HG02938 (cell line): ENCODE measurements at regions not wholly inside any gene's neighbourhood (a gene's known extent, or its start where the extent isn't known, plus 50 kb on each side); places are given as distances from the start of the nearest gene placed in this dataset.
"Not testable (repeated sequence)": the region's sequence is repeated elsewhere in the genome, so short reads cannot be mapped to it uniquely, and the experiment has no call there.

Experiments
- ATAC-seq: cut with Tn5 transposase; IDR thresholded peaks from one replicate; pipeline ENCODE4 v1.9.1; 2021; ENCODE audit warnings: mild to moderate bottlenecking, moderate library complexity; ENCODE audit not compliant: unreplicated experiment

DNA sequence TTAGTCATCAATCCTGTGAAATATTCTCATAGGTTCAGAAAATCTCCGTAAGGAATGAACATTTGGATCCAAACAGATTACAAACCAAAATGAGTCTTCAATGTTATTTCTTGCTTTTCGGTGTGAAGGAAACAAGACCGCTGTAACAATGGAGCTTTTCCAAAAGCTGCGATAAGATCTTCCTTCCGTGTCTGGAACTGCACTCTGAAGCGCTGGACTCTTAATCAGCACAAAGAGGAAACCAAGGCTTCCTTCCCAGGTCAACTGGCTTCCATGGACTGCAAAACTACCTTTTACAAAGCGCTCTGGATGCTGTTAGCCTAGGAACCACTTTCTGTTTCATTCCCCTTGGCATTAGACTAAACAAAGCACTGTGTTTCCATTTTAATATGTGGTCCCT, 137.9 kb upstream of the BASP1 start:
- ATAC-seq = no peak

DNA sequence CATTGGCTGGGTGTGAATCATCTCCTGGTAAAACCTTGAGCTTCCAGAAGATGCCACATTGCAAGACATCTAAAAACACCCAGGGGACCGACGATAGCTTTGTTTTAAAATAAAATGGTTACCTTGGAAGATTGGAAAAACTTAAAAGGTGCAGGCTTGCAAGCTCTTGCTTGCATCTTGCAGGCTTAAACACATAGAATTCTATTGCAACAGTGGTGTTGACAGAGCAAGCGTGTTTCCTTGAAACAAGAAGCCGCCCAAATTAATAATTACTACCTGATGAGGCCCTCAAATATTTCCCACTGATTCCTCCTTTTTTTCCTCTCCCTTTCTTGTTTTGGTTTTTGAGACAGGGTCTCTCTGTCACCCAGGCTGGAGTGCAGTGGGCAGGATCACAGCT, 137.1 kb upstream of the BASP1 start:
- ATAC-seq = no peak

DNA sequence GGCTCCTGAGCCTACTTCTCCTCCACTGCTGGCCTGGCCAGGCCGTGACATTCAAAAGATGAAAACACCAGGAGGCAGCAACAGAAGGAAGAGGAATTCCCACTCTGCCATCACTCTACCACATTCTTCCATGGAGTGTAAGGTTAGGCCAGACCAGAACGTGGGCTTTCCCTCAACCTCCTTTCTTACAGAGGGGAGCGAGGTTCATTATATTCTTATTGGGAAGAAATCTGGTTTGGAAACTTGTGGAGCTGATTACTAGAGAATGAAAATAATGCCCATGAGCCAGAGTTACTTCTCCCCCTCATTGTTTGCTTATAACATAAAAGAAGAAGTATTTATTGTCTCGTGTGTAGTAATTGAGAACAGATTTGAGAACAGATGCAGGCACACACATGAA, 136.3 kb upstream of the BASP1 start:
- no peak for ATAC-seq

DNA sequence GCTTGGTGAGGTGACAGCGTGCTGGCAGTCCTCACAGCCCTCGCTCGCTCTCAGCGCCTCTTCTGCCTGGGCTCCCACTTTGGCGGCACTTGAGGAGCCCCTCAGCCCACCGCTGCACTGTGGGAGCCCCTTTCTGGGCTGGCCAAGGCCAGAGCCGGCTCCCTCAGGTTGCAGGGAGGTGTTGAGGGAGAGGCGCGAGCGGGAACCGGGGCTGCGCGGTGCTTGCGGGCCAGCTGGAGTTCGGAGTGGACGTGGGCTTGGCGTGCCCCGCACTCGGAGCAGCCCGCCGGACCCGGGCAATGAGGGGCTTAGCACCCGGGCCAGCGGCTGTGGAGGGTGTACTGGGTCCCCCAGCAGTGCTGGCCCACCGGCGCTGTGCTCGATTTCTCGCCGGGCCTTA, 134.2 kb upstream of the BASP1 start:
- not testable (repeated sequence) for ATAC-seq

DNA sequence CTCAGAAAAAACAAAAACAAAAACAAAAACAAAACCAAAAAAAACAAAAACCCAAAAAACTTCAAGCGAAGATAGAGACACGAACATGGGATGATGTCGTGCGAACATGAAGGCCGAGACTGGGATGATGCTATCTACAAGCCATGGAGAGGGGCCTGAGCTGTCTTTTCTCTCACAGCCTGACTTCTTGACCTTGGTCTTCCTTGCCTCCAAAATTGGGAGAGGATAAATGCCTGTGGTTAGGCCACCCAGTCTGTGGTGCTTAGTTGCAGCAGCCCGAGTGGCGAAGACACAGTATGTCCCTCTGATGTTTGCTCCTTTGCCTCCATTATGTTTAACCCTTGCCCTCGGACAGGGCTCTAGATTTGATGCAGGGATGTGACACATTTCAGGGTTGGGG, 130.4 kb upstream of the BASP1 start:
- ATAC-seq = no peak

DNA sequence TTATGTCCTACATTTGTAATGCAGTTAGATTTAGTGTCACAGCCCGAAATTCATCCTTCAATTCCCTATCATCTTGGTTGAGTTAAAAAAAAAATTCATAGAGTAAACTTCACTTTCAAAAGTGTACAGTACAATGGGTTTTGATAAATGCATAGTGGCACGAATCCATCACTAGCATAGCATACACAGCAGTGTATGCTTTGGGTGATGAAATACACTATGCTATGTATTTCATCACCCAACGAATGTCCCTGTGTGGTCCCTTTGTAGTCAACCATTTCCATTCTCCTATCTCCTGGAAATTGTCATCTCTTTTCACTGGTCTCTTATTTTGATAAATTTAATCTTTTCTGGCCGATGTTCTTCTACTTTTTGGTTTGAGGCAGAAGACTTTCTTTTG, 129.4 kb upstream of the BASP1 start:
- no peak for ATAC-seq

DNA sequence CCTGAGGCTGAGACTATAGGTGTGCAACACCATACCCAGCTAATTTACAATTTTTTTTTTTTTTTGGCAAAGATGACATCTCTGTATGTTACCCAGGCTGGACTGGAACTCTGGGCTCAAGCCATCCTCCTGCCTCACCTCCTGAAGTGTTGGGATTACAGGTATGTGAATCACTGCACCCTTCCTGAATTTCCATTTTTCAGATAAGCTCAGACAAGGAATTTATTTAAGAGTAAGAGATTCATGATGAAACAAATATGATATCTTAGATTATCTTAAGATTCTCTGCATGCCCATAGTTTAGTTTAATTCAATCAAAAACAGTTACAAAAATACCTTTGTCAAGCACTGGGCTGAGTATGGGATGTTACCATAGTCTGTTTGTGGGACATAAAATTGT, 128.4 kb upstream of the BASP1 start:
- no peak for ATAC-seq

DNA sequence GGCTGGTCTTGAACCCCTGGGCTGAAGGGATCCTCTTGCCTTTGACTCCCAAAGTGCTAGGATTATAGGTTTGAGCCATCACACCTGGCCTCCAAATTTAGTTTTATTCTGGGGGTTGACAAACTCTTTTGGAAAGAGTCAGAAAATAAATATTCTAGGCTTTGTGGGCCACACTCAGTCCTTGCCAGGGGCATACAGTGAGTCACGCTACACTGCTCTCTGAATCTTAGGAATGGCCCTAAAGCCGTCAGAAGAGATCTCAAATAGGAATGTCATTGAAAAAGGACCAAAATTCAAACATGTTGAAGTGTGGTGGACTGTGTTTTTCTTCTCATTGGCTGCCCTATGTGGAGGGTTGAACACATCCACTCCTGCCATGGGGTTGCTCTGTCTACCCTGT, 127.7 kb upstream of the BASP1 start:
- no peak for ATAC-seq

DNA sequence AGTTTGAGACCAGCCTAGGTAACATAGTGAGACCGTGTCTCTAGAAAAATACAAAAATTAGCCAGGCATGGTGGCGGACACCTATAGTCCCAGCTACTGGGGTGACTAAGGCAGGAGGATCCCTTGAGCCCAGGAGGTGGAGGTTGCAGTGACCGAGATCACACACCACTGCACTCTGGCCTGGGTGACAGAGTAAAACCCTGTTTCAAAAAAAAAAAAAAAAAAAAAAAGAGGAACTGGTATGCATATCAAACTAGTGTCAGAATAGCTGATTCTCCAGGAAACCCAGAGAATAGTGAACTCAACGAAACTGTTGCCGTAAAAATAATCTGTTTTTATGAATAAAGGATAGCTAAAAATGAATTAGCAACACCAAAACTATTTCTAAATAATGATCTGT, 126.6 kb upstream of the BASP1 start:
- no peak for ATAC-seq

DNA sequence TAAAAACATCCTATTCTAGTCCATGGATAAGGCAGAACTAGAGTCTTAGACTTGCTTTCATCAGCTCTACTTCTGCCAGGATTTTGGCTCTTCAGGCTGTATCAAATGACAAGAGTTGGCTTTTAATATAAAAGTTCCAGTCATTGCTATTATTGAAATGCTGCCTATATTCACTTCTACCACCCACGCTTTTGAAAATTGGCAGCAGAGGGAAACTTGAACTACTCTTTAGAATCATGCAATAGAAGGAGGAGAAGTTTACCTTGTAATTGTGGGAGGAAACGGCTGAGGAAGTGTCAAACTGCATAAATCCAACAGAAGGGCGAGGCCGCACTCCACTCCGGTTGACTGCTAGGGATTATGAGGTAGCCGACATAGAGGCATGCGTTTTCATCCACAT, 122.6 kb upstream of the BASP1 start:
- ATAC-seq = no peak

DNA sequence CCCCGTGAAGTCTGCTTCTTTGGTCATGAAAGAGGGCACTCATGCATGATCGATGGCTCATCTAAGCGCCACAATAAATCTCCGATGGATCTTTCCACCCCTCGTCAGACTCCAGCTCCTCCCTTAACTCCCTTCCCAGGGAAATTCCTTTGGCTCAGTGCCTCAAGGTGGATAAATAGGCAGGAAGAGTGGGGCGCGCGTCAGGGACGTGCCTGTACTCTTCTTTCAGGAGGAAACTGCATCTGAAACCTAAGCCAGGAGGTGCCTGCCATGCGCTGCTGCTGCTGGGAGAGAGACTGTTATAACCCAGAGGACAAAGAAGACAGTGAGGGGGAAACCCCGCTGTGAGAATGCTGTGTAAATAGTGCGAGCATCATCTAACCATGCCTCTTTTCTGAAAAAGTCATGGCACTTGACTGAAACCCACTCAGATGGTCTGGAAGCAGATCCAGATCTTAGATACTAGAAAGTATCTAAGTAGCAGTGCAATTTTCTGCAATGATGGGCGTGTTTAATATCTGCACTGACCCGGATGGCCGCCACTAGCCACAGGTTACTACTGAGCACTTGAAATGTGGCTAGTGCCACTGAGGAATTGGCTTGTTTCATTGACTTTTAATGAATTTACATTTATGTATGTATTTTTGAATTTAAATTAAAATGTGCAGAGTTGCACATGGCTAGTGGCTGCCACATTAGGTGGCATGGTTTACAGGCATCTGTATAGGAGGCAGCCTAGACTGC, 120.3 kb upstream of the BASP1 start:
- ATAC-seq = no peak

DNA sequence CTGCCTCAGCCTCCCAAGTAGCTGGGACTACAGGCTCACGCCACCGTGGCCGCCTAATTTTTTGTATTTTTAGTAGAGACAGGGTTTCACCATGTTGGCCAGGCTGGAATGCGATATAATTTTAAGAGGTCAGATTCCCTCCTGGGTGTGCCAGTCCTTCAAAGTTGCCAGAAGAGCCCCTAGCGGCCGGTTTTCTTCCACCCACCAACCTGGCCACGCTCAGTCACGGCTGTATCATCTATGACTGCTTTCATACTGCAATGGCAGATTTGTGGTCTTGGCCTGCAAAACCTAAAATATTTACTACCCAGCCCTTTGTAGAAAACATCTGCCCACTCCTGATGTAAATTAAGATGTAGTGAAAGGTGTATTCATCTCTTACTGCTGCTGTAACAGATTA, 117.5 kb upstream of the BASP1 start:
- no peak for ATAC-seq

DNA sequence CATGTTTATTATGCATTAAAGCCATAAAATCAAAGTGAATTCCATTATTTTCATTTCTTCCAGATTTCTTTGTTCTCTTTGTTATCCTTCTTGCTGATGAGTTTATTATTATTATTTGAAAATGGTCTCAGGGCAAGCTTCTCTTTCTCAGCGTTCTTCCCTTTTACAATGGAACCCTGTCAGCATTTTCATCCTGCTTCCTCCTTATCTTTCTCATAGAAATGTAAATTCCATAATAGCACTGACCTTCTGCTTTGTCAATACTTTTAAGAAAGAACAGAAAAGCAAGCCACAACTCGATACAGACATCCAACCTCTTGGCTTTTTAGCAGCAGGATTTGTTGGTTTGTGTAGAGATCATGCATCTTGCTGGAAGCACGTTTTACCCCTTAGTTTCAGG, 114.0 kb upstream of the BASP1 start:
- no peak for ATAC-seq

DNA sequence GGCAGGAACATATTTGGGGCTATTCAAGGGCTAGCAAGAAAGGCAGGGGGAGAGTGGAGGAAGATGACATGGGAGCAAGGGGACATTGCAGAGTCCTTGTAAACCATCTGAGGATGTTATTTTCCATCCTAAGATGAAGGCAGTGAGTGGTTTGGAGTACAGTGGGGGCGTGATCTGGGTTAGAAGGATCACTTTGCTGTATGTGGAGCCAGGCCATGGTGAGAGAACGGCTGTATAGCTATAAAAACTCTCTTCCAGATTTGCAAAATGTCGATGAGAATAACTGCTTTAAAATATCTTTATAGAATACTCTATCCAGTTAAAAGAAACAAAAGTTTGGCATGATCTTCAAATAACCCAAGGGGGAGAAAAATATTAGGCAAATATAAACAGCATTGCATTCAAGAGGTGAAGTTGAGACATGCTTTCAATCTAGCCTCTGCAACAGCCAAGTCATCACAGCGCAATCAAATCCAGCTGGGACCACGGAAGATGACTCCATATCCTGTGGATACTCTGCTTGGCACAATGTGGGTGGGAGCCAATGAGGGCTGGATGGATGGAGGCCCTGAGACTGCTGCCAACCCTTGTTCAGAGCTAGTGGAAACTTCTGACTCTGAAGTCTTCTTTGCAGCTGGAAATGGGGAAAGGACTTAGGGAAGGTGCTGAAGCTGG, 111.5 kb upstream of the BASP1 start:
- no peak for ATAC-seq

DNA sequence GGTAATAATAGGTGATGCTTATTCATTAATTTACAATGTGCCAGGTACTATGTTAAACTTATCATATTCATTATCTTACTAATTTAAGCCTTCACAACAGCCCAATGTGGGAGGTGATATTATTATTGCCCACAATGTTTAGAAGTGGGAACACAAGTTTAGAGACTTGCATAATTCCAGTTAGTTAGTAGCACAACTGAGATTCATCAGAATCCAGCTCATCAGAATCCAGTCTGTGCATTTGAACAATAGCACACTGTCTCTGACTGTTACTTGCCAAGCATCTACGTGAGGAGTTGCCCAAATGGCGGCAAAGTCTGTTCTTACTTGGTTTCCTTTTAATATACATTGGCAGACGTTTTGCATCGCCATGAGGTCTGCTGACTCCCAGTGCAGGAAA, 110.9 kb upstream of the BASP1 start:
- ATAC-seq = no peak

DNA sequence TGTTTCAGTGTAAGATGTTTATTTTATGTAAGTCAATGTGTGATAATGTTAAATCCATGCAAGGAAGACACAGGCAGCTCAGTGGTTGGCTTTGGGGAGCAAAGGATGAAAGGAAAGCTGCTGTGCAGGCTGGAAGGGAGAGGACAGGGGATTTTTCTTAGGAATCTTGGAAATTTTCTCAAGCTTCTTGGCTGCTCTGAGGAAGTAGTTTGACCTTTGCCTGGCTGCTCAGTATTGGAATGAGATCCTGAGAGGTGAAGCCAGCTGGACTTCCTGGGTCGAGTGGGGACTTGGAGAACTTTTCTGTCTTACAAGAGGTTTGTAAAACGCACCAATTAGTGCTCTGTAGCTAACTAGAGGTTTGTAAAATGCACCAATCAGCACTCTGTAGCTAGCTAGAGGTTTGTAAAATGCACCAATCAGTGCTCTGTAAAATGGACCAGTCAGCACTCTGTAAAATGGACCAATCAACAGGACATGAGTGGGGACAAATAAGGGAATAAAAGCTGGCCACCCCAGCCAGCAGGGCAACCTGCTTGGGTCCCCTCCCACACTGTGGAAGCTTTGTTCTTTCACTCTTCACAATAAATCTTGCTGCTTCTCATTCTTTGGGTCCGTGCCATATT, 105.2 kb upstream of the BASP1 start:
- not testable (repeated sequence) for ATAC-seq

DNA sequence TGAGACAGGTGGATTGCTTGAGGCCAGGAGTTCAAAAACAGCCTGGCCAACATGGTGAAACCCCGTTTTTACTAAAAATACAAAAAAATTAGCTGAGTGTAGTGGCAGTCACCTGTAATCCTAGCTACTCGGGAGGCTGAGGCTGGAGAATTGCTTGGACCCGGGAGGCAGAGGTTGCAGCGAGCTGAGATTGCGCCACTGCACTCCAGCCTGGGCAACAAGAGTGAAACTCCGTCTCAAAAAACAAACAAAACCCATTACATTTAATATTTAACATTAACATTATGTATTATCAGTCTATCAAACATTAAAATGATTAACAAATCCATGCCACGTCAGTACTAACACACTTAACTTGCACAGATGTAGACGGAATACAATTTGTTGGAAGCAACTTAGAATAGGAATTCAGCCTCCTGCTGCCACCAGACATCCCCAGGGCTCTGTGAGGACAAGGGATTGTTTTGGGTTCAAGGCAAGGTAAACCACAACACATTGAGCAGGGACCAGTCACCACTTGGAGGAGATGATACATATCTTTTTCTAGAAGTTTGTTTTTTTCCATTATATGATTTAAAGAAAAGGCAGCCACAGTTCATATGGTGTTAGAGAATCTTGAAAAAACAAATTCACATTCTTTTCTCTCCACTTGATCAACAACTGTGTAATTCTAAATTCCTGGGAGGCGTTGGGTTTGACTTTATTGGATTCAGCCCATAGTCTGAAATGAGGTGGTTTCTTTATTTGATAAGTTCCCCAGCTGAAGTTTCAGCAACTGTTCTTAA, 104.1 kb upstream of the BASP1 start:
- no peak for ATAC-seq

DNA sequence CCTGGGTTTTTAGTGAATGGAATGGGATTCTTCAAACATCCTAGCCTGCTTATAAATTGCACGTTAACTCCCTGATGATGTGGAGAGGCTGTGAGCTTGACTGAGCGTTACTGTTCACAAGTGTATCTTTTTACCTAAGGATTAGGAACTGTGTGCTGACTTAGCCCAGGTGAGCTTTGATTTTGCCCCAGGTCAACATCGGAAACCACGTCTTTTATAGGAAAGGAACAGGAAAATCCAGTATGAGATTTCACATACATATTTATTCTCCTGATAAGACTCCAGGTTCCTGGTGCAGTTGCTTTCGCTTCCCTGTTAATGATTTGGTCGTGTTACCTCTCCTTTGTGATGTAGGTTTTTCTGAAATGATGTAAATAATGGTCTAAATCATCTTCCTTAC, 103.2 kb upstream of the BASP1 start:
- ATAC-seq = no peak

DNA sequence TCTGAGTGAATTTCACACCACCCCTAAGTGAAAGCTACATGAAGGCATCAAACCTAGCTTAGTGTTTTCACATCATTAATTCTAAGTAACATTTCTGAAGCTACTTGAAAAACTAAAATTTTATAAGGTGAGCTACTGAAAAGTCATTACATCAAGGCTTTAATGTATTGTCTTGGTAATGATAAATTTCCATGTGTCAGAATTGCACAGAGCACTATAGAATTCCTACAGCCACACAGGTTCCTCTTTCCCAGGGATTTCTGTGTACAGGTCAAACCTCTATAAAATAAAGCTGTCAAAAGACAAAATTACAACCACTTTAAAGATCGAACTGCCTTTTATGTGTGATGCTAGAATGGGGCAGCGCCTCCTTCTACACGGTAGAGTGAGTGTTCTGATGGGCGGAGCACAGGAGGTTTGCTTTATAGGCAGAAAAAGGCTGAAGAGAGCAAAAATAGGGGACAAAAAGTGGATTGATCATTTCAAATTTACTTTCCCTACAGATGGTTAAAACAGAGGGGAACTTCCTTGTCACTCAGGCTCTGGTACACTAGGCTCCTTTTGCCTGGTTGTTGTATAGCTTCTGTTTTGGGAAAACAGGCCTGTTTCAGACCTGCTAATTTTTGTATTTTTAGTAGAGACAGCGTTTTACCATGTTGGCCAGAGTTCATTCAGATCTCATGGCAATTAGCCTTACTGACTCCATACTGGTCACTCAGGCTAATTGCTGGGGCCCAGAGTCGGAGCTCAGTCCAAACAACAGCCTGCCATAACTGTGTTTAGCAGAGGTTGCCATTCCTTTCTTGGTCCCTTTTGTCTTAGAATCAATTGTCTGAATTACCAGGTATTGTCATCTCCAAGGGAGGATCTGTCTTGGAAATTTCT, 102.5 kb upstream of the BASP1 start:
- no peak for ATAC-seq

DNA sequence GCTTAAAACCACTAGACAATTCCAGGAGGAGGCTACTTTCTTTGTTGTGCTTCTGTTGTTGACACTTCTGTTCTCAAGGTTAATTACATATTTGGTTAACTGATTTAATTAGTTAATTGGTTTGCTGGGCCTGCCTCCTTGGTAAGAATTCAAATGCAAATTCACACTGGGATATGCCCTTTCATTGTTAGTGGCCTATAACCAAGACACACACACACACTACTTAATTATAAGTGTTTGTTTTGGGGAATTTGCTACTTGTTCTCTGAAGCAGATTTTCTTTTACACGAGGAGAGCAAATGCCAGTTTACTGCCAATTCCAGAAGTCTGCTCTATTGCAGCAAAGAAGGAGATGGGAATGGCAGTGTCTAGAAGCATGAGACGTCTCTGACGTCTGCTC, 101.6 kb upstream of the BASP1 start:
- ATAC-seq = no peak

DNA sequence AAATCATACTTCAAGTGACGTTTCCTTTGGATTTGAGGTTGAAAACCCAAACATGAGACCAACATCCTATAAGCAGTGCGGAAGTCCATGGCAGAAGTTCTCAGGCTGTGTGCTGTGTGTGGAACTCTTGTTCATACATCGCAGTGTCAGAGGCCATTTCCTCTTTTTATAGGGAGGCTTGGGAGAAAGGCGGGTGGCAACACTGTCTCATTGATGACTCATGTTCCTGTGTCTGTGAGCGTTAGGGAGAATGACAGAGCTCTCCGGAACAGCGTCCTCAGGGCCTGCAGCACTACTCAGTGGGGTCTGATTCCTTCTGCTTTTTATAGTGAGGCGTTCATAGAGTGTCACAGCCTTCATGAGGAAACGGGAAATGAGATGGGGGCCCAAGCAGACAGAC, 98.8 kb upstream of the BASP1 start:
- ATAC-seq = no peak
